NB4 (cell line): ENCODE measurements at regions not wholly inside any gene's neighbourhood (a gene's known extent, or its start where the extent isn't known, plus 50 kb on each side); places are given as distances from the start of the nearest gene placed in this dataset.

Source experiments
- DNase-seq: peaks from one replicate; pipeline ENCODE4 v3.0.0; 2010; ENCODE audit warnings: low read depth
- H3K4me3 ChIP-seq: one replicate; pipeline ENCODE4 v1.5.1; 2011; ENCODE audit warnings: mild to moderate bottlenecking, low read depth, low read length, moderate library complexity
- MAX ChIP-seq: IDR thresholded peaks from 2 replicates; pipeline ENCODE4 v1.6.1; 2011; ENCODE audit warnings: low read depth, low read length
- MYC ChIP-seq: IDR thresholded peaks from 2 replicates; pipeline ENCODE4 v1.6.1; 2011; ENCODE audit warnings: low read depth, low read length
- POLR2A ChIP-seq: IDR thresholded peaks from 2 replicates; pipeline ENCODE4 v1.6.1; 2011; ENCODE audit warnings: mild to moderate bottlenecking; ENCODE audit not compliant: insufficient read length; ENCODE audit errors: extremely low read depth
- TF ChIP-seq, protein P1 (sequence below): IDR thresholded peaks from one replicate; pipeline ENCODE4 v1.5.1; 2012; ENCODE audit warnings: low read depth, low read length

GRCh38 chr21:25024639-25025038, 582.6 kb downstream of the MRPL39 start:
- DNase-seq, result no peak

DNA sequence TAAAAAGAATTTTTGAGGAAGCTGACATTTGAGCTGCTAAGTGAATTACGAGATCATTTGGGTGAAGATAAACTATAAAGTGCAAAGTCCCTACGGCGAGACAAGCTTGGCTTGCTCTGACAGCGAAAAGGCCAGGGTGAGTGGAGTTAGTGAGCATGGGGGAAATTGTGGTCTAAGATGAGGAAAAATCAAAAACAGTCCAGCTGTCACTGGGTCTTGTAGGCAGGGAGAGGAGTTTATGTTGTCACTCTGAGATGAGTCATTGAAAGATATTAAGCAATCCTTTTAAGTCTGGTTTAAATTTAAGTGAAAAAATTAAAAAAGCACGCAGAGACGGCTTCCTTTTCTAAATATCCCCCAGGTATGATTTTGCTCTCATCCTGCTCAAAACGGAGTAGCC, 601.9 kb downstream of the MRPL39 start:
- peak; percentile 83 for DNase-seq
- TF ChIP-seq MYC (no peak), MAX (peak; percentile 56)
- H3K4me3 ChIP-seq, result no peak overlapping the region

More at GRCh38 chr21:25024639-25025038, 582.6 kb downstream of the MRPL39 start:
- TF ChIP-seq MYC (no peak), MAX (no peak), POLR2A (no peak)
- TF ChIP-seq, protein P1, sequence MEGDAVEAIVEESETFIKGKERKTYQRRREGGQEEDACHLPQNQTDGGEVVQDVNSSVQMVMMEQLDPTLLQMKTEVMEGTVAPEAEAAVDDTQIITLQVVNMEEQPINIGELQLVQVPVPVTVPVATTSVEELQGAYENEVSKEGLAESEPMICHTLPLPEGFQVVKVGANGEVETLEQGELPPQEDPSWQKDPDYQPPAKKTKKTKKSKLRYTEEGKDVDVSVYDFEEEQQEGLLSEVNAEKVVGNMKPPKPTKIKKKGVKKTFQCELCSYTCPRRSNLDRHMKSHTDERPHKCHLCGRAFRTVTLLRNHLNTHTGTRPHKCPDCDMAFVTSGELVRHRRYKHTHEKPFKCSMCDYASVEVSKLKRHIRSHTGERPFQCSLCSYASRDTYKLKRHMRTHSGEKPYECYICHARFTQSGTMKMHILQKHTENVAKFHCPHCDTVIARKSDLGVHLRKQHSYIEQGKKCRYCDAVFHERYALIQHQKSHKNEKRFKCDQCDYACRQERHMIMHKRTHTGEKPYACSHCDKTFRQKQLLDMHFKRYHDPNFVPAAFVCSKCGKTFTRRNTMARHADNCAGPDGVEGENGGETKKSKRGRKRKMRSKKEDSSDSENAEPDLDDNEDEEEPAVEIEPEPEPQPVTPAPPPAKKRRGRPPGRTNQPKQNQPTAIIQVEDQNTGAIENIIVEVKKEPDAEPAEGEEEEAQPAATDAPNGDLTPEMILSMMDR, result no peak
- no peak overlapping the region for H3K4me3 ChIP-seq

DNA sequence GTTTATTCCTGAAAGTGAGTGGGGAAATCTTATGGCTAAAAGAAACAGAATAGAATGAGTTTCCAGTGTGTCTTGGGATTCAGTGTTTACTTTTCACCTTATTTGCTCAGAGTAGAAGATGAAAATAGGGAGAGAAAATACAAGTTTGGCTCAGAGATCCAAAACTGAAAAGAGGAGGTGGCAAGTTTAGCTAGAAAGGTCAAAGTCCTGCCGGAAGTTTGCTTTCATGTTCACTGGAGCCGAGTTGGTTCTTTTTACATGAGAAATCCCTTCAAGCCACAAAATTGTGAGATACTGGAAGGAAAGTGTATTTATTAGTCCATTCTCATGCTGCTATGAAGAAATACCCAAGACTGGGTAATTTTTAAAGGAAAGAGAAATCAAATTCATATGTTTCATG, 604.6 kb downstream of the MRPL39 start:
- DNase-seq, result no peak
- no peak for TF ChIP-seq POLR2A
- TF ChIP-seq MAX, result no peak
- TF ChIP-seq, protein P1, result no peak
- no peak for TF ChIP-seq MYC
- H3K4me3 ChIP-seq, result no peak overlapping the region

DNA sequence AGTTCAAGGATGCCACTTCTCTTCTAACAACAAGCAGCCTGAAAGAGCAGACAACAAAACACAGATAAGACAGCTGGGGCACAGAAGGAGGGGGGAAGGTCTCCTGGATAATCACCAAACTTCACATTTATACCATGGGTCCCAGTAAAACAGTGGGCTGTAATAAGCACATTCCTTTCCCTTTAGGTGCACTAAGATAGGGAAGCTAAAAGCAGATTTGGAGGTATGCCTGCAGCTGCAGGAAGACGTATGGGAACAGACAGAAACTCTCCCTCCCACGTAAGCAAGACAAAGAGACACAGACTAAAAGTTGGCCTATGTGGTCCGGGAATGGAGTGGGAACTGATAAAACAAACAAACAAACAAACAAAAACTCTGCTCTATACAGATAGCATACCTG, 612.1 kb downstream of the MRPL39 start:
- TF ChIP-seq MYC (no peak), MAX (no peak), POLR2A (no peak)
- TF ChIP-seq, protein P1, result no peak
- H3K4me3 ChIP-seq, result no peak overlapping the region
- no peak for DNase-seq

DNA sequence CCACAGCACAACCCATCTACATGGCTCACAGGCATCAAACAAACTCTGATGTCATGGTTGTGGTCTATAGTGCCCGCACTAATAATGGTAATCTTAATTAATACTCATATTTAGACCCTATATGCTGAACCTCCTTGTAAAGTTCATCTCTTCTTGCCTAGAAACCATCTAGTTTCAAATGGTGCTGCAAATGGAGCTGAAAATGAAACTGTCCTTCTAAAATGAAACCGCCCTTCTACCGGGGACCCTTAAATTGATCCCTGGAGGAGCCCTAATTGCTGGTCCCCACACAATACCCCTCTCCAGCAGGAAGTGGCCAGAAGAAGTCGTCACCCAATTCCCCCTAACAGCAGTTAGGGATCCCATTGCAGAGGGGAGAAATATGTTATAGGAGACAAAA, 612.6 kb downstream of the MRPL39 start:
- TF ChIP-seq, protein P1, result no peak
- no peak for TF ChIP-seq POLR2A
- TF ChIP-seq MAX, result no peak
- DNase-seq, result no peak

GRCh38 chr21:24989516-24989915, 617.8 kb downstream of the MRPL39 start:
- TF ChIP-seq, protein P1, result no peak
- TF ChIP-seq POLR2A (no peak), MAX (no peak), MYC (no peak)
- H3K4me3 ChIP-seq, result no peak overlapping the region

More for the DNA sequence above, 612.6 kb downstream of the MRPL39 start:
- no peak overlapping the region for H3K4me3 ChIP-seq

More at GRCh38 chr21:24989516-24989915, 617.8 kb downstream of the MRPL39 start:
- DNase-seq, result no peak
